Globus pallidus (tissue), 1 donor: ENCODE measurements at regions not wholly inside any gene's neighbourhood (a gene's known extent, or its start where the extent isn't known, plus 50 kb on each side); places are given as distances from the start of the nearest gene placed in this dataset.
"Not testable (repeated sequence)": the region's sequence is repeated elsewhere in the genome, so short reads cannot be mapped to it uniquely, and the experiment has no call there.

Source experiments
- DNase-seq: peaks from one replicate; pipeline ENCODE4 v3.0.0-alpha.2; 2015; ENCODE audit warnings: low spot score

DNA sequence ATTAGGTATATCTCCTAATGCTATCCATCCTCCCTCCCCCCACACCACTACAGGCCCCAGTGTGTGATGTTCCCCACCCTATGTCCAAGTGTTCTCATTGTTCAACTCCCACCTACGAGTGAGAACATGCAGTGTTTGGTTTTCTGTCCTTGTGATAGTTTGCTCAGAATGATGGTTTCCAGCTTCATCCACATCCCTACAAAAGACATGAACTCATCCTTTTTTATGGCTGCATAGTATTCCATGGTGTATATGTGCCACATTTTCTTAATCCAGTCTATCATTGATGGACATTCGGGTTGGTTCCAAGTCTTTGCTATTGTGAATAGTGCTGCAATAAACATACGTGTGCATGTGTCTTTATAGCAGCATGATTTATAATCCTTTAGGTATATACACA is 53.8 kb upstream of the HIVEP2 start:
- not testable (repeated sequence) for DNase-seq

DNA sequence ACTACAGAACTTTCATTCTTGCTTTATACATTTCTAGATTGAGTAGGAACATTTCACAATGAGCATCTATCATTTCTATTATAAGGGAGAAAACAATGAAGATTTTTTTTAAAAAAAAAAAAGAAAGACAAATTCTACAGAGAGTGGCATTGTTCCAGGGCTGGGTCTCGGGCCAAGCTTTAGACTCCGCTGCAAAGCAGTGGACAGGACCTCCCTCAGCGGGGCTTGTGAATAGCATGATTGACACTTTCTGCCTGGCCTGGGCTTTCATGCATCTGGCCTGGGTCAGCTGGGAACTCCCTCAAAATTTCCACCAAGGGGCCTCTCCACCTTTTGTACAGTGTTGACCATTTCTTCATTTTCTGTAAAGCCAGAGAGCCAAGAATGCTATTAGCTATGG is 55.8 kb upstream of the HIVEP2 start:
- peak; percentile 83 for DNase-seq

DNA sequence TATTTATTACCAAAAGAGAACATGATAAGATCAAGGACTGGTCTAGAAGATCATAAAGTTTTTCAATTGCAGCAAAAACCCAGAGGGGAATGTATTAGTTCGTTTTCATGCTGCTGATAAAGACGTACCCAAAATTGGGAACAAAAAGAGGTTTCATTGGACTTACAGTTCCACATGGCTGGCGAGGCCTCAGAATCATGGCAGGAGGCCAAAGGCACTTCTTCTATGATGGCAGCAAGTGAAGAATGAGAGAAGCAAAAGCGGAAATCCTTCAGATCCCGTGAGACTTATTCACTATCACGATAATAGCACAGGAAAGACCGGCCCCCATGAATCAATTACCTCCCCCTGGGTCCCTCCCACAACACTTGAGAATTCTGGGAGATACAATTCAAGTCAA is 57.7 kb upstream of the HIVEP2 start:
- no peak for DNase-seq

DNA sequence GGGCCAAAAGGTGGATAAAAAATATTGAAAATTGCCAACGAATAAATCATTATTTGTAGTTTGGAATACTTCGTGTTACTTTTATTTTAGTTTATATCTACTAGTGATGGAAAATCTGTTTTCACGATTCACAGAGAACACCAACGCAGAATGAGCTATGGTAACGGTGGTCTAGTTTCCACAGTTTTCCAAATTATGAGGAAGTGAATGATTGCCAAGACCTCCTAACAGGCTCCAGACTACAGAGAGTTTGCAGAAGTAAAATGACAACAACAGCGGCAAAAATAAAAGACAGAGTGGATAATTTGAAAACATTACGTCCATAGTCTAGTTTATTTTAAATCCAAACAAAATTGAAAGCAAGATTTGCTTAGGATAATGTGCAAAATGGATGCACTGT is 57.0 kb upstream of the AIG1 start:
- DNase-seq = no peak

DNA sequence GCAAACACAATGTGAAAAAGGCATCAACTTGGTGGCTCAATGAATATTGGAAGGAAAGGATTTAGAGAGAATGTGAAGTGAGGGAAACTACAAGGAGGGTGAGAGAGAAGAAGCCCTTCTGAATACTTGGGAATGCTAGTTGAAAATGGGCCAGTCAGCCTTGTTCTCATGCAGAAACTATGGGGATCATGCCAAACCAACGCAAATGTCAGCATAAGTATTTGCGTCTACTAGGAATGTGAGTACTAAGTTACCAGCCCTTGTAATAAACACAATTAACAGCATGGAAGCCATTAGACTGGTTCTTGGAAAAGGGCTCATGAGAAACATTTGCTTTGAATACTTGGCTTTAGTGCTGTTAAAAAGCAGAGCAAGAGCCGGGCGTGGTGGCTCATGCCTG is 54.9 kb upstream of the AIG1 start:
- DNase-seq = no peak

DNA sequence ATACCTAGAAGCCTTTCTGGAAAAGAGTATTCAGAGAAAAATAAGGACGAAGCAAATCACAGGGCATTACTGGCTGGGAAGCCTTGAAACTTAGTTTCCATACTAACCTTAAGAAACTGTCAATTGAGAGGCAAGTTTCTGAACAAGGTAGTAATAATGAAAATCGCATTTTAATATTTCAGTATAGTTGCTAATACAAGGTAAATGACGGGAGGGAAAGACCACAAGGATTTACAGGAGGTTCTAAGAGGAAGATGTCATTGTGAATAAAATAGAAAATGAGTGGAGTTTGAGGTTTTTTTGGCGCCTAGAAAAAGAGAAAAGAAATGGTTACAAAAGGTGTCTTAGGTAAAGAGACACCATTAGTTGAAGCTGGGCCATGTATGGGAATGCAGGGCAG is 53.9 kb upstream of the AIG1 start:
- DNase-seq = no peak

DNA sequence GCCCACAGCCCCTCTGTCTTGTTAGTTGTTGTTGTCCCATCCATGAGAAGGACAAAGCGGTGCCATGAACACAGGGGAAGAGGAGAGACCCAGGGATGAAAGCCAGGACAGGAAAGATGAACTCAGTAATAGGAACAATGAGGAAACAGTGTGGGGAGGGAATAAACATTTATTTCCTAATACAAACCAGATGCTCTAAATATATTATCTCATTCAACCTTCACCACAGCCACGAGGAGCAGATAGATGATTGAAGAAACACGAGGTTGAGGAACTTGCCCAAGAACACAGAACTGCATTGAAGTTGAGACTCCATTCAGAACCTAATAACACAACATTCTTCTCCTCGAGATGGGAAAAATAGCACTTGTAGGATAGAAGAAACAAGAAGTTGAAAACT is 53.0 kb upstream of the AIG1 start:
- no peak for DNase-seq

DNA sequence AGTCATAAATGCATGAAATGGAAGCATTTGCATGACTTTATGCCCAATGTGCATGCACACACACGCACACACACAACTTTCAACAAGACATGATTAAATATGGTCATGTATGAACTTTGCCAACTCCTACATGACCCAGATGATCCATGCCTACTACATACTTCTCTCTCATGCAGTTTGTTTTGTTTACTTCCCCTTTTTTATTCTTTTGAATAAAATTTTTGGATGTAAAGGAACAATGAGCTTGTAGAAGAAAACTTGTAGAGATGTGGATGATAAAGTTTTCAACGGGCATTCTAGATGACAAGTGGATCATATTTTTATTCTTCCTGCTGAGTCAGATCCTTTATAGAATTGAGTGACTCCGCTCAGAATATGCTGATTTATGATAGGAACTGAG is 50.8 kb upstream of the AIG1 start:
- no peak for DNase-seq
